HG02885 (cell line): ENCODE measurements at regions not wholly inside any gene's neighbourhood (a gene's known extent, or its start where the extent isn't known, plus 50 kb on each side); places are given as distances from the start of the nearest gene placed in this dataset.
"Not testable (repeated sequence)": the region's sequence is repeated elsewhere in the genome, so short reads cannot be mapped to it uniquely, and the experiment has no call there.

Experiments used
- ATAC-seq: cut with Tn5 transposase; IDR thresholded peaks from one replicate; pipeline ENCODE4 v1.9.1; 2021; ENCODE audit warnings: mild to moderate bottlenecking; ENCODE audit not compliant: unreplicated experiment, poor library complexity

DNA sequence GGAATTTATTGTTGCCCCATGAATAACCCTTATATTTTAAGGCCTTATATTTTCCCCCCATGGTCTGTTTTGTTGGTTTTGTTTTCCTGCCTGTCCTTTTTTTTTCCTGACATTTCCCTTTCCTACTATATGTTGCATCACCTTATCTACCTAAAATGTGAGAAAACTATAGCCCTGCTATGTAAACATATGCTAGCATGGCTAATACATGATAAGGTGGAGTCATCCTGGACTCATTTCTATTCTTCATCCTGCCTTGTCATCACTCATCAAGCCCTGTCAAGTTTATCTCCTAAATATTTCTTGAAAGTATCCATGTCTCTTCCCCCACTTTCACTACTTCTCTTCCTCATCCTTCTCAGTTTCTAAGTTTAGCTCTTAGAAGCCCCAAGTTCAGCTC lies 2168.8 kb upstream of the RAG2 start:
- no peak for ATAC-seq

DNA sequence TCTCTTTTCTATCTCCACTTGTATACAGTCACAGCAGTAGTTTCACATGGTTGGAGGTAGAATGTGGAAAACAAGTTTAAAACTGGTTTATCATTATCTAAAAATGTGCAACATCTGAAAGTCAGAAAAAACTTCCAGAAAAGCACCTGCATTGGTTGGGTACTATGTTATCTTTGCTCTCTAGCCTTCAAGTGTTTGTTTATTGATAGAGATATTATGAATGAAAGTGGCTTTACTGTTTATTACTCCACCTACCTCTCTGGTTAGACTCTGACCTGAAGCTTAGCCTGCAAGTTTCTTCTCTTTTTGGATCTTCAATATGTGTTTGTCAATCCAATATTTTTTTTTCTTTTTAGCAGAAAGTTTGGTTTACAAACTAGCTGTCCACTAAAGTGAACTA lies 2161.4 kb upstream of the RAG2 start:
- no peak for ATAC-seq

DNA sequence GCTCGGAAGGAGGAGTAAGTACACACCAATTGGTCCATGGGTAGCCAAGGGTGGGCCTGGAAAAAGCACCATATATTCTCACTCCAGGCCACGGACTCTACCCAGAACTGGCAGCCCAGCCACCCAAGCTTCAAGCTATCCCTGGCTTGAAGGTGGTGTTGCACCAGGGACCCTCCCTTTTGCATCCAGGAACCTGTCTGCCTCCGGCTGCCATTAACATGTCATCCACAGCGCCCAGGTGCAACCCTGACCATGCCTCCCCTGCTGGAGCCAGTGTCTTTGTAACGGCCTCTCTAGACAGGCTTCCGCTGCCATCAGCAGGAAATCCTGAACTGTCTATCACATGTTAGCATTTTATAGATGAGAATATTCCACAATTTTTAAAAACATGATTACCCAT lies 2158.5 kb upstream of the RAG2 start:
- ATAC-seq = no peak

DNA sequence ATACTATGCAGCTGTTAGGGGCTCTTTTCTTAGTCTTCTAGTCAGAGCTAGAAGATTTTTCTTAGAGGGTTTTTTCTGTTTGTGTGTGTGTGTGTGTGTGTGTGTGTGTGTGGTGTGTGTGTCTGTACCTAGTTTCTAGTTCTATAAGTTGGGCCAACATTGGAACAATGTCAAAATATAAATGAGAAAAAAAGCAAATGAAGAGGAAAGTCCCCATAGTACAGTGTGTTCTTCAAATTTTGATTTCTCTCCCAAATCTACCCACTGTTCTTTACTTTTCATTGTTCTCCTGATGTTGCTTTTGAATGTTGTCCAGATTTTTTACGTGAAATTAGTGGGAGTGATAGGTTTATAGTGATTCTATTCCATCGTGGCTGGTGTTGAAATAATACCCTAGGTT lies 2153.4 kb upstream of the RAG2 start:
- no peak for ATAC-seq

DNA sequence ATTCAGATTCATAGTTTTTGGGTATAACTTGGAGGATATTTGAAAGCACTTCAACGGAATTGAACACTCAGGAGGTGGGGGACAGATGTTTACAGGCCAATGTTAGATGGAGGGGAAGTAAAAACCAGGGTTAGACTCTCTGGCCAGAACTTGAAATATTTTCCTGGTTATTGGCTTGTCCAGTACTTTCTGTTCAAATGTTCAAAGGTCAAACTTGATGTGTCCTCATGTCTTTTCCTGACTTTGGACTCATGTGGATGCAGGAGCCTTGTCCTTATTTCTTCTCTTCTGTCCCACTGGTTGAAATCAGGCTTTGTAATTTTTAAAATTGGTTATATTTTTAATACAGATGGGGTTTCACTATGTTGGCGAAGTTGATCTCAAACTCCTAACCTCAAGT lies 2148.5 kb upstream of the RAG2 start:
- ATAC-seq = not testable (repeated sequence)

DNA sequence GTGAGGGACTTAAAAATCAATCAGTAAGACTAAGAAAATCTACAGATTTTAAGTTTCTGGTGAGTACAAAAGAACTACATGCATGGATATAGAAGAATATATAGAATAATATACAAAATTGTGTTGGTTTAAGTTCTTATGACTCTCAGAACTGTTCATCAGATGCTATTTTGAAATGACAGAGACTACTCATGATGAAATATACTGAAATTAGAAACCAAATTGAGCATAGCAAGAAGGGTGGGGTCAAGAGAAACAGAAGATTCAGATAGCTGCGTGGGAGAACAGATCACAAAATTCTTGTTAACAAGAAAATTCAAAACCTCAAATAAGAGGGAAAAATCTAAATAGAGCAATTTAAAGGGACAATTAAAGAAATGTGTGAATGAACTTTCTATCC lies 2125.3 kb upstream of the RAG2 start:
- no peak for ATAC-seq

DNA sequence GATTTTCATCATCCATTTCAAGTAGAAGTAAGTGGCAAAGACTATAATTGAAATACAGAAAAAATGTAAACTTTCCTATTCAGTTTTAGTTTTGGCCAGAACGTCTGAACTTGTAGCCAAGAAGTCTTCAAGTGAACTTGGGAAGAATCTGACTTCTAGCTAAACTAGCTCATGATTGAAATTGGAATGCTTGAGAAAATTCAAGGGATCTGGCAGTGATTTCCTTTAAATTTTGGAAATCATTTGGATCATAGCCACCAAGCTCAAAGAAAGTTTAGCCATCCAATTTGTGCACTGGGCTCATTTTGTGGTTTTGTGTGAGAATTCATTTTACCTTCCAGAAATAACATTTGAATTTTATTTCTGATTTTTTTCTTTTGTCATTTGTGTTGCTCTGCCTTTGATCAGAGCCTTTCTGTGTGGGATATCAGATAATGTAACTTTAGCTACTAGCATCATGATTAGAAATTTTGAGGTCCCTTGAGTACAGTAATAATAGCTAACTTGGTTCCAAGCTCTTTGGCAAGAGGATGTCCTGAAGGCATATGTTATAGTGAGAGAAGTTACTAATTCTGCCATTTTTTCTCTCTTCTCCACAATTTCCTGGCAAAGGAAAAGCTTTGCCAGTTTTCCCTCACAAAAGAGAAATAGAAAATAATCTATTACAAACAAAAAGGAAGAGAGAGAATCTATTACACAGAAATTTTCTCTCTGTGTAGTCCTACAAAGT lies 2123.7 kb upstream of the RAG2 start:
- ATAC-seq = no peak

DNA sequence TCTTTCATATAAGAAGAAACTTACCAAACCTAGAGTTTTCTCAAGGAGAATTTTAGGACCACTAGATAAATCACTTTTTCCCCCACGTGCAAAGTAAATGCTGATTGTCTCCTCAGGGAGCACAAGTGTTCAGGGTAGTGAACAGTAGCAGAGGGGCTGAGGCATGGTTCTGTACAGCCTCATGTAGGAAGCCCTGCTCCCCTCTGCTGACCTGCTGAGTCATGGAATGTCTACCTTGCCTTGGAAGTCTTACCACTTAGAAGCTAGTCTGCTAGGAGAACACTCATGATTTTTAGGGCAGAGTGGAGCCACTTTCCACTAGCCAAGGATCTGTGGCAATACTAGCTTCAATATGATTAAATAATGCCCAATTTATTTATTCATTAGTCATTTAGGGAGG lies 2120.6 kb upstream of the RAG2 start:
- ATAC-seq = no peak

DNA sequence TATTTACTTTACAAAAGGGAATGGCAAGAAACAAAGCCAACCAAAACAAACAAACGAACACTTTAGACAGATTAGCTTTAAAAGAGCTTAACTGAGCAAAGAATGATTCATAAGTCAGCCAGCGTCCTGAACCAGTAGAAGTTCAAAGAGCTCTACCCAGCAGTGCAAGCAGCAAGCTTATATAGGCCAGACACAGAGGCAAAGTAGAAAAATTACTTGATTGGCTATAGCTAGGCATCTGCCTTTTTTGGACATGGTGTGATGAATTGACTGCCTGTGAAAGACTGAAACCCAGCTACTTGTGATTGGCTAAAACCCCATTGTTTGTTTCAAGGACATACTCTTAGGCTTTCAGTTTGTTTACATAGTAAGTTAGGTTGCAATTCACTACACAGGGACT lies 2120.0 kb upstream of the RAG2 start:
- ATAC-seq = no peak

DNA sequence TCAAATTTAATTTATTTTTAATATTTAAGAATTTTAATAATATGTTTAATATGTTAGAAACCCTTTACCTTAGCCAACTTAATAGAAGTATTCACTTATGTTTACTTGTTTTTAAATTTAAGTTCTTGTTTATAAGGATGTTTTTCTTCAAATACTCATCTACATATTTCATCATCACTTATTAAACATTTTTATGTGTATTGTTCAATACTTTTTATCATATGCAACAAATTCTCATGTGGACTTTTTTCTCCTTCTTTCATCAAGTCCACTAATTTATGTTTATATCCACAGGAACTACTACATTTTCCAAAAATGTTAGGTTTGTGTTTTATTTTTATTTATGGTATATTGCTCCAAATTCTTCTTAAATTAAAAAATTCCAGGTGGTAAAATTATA lies 2113.1 kb upstream of the RAG2 start:
- ATAC-seq = no peak

DNA sequence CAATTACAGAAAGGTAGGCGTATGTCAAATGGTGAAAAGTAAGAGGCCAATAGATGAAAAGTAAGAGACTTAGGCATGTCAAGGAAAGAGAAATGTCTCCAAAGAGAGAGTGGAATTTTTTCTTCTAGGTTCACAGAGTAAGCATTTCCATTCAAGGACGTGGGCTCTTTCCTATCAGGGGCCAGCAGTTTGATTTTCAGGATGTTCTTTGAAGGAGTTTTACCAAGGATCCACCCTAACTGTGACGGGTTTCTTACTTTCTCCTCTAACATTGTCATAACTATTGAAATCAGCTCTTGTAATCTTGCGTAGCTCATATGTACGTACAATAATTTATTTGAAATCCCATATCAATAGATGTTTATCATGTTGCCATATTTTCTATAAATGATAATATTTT lies 2112.2 kb upstream of the RAG2 start:
- no peak for ATAC-seq

DNA sequence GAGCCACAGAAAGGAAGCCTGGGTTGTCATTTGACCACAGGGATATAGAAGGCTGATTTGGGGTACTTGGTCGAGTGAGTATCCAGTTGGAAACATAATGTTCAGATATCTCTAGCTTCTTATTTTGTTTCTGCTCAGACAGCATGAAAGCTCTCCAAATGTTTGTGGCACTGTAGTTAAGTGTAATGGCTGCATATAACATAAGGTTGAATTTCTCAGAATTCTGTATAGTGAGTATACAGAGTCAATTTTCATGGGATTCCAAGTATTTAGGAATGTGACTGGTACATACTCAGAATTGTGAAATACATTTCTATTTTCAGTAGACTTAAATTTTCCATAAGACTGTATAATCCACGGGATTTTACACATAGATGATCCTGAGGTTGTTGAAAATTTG lies 2102.1 kb upstream of the RAG2 start:
- ATAC-seq = no peak

DNA sequence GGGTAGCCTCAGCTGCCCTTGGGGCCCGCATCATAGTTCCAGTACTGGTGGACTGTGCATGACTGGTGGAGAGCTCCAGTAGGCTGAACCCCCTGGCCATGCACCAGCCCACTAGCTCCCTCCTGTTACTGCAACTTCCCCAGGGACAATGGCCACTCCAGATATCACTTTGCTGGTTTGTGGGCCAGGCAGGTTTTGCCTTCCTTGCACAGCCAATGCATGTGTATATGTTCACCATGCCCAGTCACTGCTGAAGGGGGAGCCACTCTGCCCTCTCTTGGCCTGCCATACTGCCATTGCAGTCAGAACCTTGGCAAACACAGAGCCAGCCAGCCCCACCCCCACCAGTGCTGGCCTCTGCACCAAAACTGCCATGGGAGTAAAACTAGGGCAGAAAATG lies 2095.3 kb upstream of the RAG2 start:
- ATAC-seq = no peak

DNA sequence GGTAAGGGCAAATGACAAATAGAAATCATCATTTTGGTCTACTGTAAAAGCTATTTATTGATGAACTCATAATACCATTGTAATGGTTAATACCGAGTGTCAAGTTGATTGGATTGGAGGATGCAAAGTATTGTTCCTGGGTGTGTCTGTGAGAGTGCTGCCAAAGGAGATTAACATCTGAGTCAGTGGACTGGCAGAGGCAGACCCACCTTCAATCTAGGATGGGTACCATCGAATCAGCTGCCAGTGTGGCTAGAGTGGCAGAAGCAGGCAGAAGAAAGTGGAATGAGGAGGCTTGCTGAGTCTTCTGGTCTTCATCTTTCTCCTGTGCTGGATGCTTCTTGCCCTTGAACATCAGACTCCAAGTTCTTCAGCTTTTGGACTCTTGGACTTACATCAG lies 2092.2 kb upstream of the RAG2 start:
- ATAC-seq = not testable (repeated sequence)

DNA sequence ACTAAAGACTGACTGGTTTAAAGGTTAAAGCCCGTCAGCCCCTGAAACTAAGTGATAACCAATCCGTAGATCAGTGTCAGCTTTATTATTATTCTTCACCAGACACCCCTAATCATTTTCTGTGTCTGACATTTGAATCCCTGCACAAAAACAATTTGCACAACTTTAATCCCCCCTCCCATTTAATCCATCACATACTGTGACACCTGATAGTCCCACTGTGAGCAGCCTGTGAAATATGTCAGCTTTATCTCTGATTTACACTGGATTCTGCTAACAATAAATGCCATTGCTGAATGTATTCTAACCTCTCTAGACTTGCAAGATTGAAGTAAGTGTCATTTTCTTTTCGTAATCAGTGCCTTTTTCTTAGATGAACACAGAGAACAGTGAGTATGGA lies 2089.0 kb upstream of the RAG2 start:
- no peak for ATAC-seq

DNA sequence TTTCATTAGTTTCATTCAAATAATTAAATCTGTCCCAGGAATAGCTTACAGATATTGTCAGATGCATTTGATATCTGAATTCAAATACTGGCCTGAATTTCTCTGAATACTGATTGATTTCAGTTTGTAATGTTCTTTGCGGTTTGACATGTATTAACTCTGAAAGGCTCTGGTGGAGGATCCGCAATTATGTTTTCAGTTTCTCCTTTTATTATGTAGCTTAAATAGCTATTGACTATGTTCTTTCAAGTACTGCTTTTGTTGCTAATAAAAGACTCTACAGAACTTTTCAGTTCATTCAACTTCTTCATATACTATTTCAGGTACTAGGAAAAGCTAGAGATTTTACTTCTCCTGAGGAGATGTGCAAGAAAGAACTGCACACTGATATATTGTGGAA lies 2085.4 kb upstream of the RAG2 start:
- ATAC-seq = no peak

DNA sequence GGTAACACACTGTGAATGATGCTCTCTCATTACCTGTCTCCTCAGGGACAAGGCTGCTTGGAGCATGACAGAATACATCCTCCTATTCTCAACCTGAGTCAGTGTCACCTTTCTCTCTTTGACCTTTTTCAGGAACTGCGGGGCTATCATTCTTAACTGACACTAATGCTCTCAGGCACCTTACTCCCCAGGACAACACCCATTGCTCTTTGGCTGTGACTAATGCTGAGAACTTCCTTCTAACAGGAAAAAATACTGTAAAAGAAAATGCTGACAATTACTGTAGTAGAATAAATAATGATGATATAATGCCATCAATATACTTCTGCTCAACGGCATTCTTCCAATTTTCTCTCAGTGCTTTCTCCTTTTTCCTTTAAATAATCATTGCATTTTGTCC lies 2082.7 kb upstream of the RAG2 start:
- ATAC-seq = no peak

DNA sequence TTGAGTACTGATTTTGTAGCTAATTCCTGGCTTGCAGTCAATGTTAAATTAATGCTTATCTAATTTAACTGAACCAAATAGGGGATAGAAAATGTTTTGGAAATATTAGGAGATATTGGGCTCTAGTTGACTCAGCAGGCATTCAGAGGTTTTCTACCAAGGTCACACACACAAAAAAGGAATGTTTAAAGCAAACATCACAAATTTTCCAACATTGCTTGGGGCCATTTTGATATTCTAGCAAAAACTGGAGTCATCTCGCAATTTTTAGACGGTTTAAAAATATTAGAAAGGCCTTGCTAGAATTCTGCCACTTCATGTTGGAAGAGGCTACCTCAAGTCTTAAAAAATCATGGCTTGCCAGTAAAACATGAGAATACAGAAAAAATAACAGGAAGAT lies 2082.1 kb upstream of the RAG2 start:
- ATAC-seq = no peak

DNA sequence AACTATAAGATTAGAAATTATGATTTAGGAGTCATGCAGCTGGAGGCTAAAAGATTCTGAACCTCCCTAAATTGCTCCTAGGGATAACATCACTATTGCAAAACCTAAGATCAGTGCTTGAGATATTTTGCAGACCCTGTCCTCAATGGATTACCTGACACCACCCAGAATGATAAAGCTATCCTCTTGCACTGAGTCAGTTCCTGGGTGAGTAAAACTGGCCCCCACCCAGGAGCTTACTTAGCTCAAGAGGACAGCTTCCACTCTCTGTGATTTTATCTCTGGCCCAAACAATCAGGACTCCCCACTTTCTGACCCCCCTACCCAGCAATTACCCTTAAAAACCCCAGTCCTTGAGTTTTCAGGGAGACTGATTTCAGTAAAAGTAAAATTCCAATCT lies 2074.4 kb upstream of the RAG2 start:
- ATAC-seq = no peak

DNA sequence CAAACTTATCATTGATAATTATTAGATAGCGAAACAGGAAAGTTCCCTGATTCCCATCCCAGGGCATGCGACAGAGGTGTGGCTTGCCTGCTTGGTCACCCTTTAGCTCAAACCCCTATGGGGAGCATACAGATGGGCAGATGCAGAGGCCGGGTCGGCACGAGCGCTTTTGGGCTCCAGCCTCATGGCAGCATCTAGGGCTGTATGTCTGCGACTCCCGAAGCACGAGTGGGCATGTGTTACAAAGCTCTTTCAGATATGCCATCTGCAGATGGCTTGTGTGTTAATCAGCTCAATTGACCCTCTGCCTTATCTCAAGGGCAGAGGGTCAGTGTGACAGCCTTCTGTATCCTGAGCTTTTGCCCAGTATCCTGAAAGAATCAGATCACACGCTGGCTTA lies 2069.3 kb upstream of the RAG2 start:
- no peak for ATAC-seq

DNA sequence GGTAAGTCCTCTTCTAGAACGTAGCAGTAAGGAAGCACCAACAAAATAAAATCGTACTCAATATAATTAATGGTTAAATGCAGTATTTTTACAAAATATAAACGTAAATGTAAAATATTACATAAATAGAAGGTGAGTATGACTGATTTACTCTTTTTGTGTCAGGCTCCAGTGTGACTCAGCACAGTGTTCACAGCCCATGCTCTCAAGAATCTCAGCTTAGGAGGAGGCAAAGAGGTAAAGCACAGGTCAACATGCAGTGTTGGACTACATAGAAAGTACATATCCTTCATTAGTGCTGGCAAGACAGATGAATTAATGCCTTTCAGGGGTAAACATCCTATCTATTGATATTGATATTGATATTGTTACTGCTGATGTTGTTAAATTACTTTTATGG lies 2050.6 kb upstream of the RAG2 start:
- ATAC-seq = no peak

DNA sequence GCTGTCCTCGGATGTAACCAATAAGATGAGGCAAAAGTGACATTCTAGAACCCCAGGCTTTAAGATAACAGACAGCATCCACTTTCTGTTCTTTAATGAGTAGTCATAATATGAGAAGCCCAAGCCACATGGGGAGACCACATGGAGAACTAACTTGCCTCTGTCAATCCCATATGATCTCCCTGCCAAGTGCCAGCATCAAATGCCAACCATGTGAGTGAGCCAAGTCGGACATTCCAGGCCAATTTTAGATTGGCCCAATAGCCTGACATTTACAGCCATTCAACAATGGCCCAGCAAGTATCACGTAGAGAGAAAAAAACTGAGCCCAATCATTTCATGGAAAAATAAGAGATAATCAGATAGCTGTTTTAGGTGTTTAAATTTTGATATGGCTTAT lies 2048.3 kb upstream of the RAG2 start:
- no peak for ATAC-seq

DNA sequence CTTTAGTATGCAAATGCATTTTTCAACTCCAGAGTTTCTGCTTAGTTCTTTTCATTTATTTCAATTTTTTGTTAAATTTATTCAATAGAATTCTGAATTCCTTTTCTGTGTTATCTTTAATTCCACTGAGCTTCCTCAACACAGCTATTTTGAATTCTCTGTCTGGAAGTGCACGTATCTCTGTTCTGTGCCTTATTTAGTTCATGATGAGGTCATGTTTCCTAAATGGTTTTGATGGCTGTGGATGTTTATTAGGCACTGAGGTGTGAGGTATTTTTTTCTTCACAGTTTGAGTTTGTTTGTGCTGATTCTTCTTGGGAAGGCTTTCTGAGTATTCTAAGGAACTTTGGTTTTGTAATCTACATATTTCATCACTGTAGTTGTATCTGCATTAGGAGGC lies 2042.8 kb upstream of the RAG2 start:
- no peak for ATAC-seq
